Tibial artery (tissue), 4 donors: ENCODE measurements at regions not wholly inside any gene's neighbourhood (a gene's known extent, or its start where the extent isn't known, plus 50 kb on each side); places are given as distances from the start of the nearest gene placed in this dataset.

Experiments used
- DNase-seq, 2 donors: peaks; one replicate each; pipeline ENCODE4 v3.0.0-alpha.2; 2019
- H3K27ac ChIP-seq, 2 donors: fragments of 200-600 bp; sonication (generic) in 1 of 2; 1 replicate in 1 of 2; 2 replicates in 1 of 2; pipeline ENCODE4 v1.5.1; 2018 to 2019; ENCODE audit warnings: mild to moderate bottlenecking in 1 of 2
- H3K27me3 ChIP-seq, 2 donors: fragments of 200-600 bp; sonication (generic) in 1 of 2; one replicate each; pipeline versions ENCODE4 v1.5.1 to v1.6.0; 2016 to 2019
- H3K36me3 ChIP-seq, 3 donors: fragments of 200-600 bp; sonication (generic) in 2 of 3; one replicate each; pipeline ENCODE4 v1.5.1; 2016 to 2019; ENCODE audit warnings: mild to moderate bottlenecking in 2 of 3
- H3K4me1 ChIP-seq, 4 donors: fragments of 200-600 bp; sonication (generic) in 2 of 4; 1 replicate in 3 of 4; 2 replicates in 1 of 4; pipeline ENCODE4 v1.5.1; 2016 to 2019
- H3K4me3 ChIP-seq, 2 donors: fragments of 200-600 bp; sonication (generic) in 1 of 2; 1 replicate in 1 of 2; 2 replicates in 1 of 2; pipeline ENCODE4 v1.5.1; 2018 to 2019; ENCODE audit warnings: mild to moderate bottlenecking in 2 of 2
- H3K9me3 ChIP-seq, 3 donors: fragments of 200-600 bp; sonication (generic) in 1 of 3; one replicate each; pipeline ENCODE4 v1.5.1; 2016 to 2019
- intact Hi-C: fragments of 100-400 bp; cut with DNase I; formaldehyde crosslinking; loops from one replicate; pipeline ENCODE4 v1.15.0; 2023; ENCODE audit warnings: low total_unique reads
- TF ChIP-seq, protein P1 (sequence below), 2 experiments: fragments of 200-600 bp in 1 of 2; fragments of 450-650 bp in 1 of 2; IDR thresholded peaks; one replicate each; pipeline ENCODE4 v1.5.1; 2017 to 2019; ENCODE audit warnings: antibody characterized with exemption in 2 of 2, mild to moderate bottlenecking in 1 of 2, moderate library complexity in 1 of 2

DNA sequence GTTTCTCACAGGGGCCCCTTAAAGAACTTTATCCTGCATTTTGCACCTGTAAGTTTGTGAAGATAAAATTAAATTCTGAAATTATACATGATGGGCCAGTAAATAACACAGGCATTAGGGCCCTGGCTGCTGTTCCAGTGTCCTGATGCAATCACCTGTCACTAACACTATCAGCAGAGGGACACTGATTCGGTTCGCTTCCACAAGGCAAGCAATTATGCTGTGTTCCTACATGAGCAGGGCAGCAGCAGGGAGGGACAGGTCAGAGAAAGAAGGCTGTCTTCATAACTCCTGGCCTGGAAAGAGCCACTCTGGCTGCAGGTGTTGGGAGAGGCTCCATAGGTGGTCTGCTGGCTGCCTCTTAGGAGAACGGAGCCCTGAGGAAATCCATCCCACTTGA, 487.3 kb downstream of the MID1IP1 start:
- intact Hi-C loops, result no loop called here
- Histone ChIP-seq H3K27me3 (no peaks in the 10 kb centered on the region), H3K4me1 (no peaks in the 10 kb centered on the region), H3K9me3 (peaks cover 0 to 4% (median 0%) of the 10 kb centered on the region in 3 donors), H3K36me3 (no peaks in the 10 kb centered on the region), H3K27ac (no peak overlapping the region), H3K4me3 (no peak overlapping the region)
- TF ChIP-seq, protein P1, sequence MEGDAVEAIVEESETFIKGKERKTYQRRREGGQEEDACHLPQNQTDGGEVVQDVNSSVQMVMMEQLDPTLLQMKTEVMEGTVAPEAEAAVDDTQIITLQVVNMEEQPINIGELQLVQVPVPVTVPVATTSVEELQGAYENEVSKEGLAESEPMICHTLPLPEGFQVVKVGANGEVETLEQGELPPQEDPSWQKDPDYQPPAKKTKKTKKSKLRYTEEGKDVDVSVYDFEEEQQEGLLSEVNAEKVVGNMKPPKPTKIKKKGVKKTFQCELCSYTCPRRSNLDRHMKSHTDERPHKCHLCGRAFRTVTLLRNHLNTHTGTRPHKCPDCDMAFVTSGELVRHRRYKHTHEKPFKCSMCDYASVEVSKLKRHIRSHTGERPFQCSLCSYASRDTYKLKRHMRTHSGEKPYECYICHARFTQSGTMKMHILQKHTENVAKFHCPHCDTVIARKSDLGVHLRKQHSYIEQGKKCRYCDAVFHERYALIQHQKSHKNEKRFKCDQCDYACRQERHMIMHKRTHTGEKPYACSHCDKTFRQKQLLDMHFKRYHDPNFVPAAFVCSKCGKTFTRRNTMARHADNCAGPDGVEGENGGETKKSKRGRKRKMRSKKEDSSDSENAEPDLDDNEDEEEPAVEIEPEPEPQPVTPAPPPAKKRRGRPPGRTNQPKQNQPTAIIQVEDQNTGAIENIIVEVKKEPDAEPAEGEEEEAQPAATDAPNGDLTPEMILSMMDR (IDR thresholded peaks at IDR 0.05), result no peak
- no peak for DNase-seq

DNA sequence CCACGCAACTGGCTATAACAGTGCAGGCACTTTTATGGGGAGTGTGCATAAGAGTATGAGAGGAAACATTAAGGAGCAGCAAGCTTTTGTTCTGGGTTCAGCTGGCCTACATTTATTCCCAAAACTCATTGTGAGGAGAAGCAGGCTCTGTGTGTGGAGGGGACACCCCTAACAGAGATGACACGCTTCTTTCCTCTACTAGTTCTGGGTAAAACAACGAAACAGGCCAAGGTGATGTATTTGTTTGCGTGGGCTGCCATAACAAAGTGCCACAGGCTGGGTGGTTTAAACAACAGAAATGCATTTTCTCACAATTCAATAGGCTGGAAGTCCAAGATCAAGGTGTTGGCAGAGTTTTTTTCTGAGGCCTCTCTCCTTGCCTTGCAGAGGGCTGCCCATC, 488.6 kb downstream of the MID1IP1 start:
- Histone ChIP-seq H3K9me3 (no peaks in the 10 kb centered on the region), H3K36me3 (no peaks in the 10 kb centered on the region), H3K27ac (no peak overlapping the region), H3K27me3 (no peaks in the 10 kb centered on the region), H3K4me1 (no peaks in the 10 kb centered on the region), H3K4me3 (no peak overlapping the region)
- TF ChIP-seq, protein P1 (IDR thresholded peaks at IDR 0.05), result no peak
- no peak for DNase-seq
- intact Hi-C loops, result no loop called here

DNA sequence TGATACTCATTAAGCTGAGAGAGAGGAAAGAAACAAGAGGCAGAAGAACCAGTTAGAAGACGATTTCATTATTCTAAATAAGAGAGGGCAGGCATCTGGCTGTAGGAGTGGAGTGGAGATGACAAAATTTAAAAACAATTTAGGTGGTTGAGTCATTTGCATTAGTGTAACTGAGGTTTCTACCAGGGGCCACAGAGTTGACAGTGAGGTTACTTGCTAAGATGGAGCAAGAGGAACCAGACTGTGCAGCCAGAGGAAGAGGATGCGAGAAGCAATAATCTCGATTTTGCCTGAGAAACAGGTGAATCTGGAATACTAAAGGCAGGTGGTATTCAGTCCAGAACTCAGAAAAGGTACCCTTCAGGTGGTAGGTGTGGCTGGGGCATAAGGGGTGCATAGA, 491.9 kb downstream of the MID1IP1 start:
- Histone ChIP-seq H3K4me3 (no peak overlapping the region), H3K27ac (no peak overlapping the region), H3K27me3 (no peaks in the 10 kb centered on the region), H3K36me3 (no peaks in the 10 kb centered on the region), H3K9me3 (peaks cover 0 to 11% (median 0%) of the 10 kb centered on the region in 3 donors), H3K4me1 (no peaks in the 10 kb centered on the region)
- intact Hi-C loops, result no loop called here
- TF ChIP-seq, protein P1 (IDR thresholded peaks at IDR 0.05), result no peak
- DNase-seq, result no peak

DNA sequence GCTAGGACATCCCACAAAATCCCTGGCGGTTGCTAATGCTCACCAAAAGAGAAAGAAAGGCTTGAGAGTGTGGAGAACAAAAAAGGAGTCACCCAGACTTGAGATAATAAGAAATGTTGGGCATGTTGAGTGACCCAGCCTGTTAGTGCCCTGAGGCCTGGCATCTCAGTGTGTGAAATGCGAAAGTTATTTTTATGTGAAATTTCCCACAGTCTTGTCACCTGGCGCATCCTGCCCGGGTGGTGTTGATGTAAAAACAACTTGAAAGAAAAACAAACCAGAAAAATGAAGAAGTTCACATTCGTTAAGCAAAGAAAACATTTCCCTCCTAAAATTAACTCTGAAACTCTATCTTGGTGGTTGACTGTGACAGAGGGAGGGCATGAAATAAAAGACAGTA, 495.2 kb downstream of the MID1IP1 start:
- TF ChIP-seq, protein P1 (IDR thresholded peaks at IDR 0.05), result no peak
- Histone ChIP-seq H3K9me3 (peaks cover 0 to 11% (median 0%) of the 10 kb centered on the region in 3 donors), H3K36me3 (no peaks in the 10 kb centered on the region), H3K27me3 (no peaks in the 10 kb centered on the region), H3K4me1 (no peaks in the 10 kb centered on the region), H3K4me3 (no peak overlapping the region), H3K27ac (no peak overlapping the region)
- intact Hi-C loops, result no loop called here
- DNase-seq, result no peak

DNA sequence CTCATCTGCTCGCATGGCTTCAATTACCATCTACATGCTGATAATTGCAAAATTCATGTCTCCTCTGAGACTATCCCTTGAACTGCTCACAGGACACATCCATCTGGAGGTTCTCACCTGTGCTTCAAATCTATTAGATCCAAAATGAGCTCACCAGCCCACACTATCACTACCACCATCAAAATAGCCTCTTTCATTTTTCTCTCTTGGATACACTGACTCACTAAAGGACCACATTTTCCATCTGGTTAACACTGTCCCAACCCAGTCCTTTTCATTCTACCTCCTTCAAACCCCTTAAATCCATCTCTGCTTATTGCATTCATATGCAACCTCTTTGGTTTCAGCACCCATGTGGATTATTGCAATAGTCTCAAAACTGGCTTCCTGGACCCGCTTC, 497.6 kb downstream of the MID1IP1 start:
- TF ChIP-seq, protein P1 (IDR thresholded peaks at IDR 0.05), result no peak
- no peak overlapping the region for H3K4me3 ChIP-seq
- intact Hi-C loops, result no loop called here
- H3K27ac ChIP-seq, result no peak overlapping the region
- no peaks in the 10 kb centered on the region for H3K4me1 ChIP-seq
- no peaks in the 10 kb centered on the region for H3K36me3 ChIP-seq
- no peaks in the 10 kb centered on the region for H3K27me3 ChIP-seq
- peaks cover 0 to 21% (median 0%) of the 10 kb centered on the region in 3 donors for H3K9me3 ChIP-seq
- DNase-seq, result no peak

DNA sequence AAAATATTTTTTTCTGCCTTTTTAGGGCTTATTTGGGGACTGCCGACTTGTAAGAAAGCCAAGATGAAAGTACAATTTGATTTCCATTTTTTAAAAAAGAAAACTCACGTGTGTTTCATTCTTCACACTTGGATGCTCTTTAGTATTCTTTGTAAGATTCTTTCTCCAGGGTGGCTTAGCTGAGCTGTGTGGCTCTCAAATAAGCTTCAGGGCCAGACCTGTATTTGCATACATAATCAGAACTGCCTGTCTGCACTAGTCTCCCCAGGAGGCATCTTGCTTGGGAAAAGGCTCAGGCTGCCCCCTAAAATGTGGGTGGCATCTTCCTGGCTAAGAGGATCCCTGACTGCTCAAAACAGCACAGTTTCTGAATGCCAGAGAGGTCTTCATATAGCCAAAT, 498.4 kb downstream of the MID1IP1 start:
- intact Hi-C loops, result no loop called here
- TF ChIP-seq, protein P1 (IDR thresholded peaks at IDR 0.05), result no peak
- H3K27ac ChIP-seq, result no peak overlapping the region

More for the DNA sequence above, 498.4 kb downstream of the MID1IP1 start:
- no peak for DNase-seq
- H3K9me3 ChIP-seq, result peaks cover 0 to 21% (median 0%) of the 10 kb centered on the region in 3 donors
- no peaks in the 10 kb centered on the region for H3K27me3 ChIP-seq
- no peaks in the 10 kb centered on the region for H3K4me1 ChIP-seq
- H3K4me3 ChIP-seq, result no peak overlapping the region
- no peaks in the 10 kb centered on the region for H3K36me3 ChIP-seq
